Tibial nerve (tissue), 4 donors: ENCODE measurements at regions not wholly inside any gene's neighbourhood (a gene's known extent, or its start where the extent isn't known, plus 50 kb on each side); places are given as distances from the start of the nearest gene placed in this dataset.
A peak's percentile ranks its signal among the peaks of the same experiment; 100 is the strongest.

ENCODE experiments used
- DNase-seq, 2 donors: peaks; one replicate each; pipeline ENCODE4 v3.0.0-alpha.2; 2019; ENCODE audit warnings: low spot score in 2 of 2
- H3K27ac ChIP-seq, 4 donors: fragments of 200-600 bp; sonication (generic) in 3 of 4; one replicate each; pipeline ENCODE4 v1.5.1; 2017 to 2019; ENCODE audit warnings: mild to moderate bottlenecking in 1 of 4
- H3K27me3 ChIP-seq, 2 donors: fragments of 200-600 bp; sonication (generic) in 1 of 2; one replicate each; pipeline versions ENCODE4 v1.5.1 to v1.6.0; 2017 to 2019
- H3K36me3 ChIP-seq, 3 donors: fragments of 200-600 bp; sonication (generic); one replicate each; pipeline ENCODE4 v1.5.1; 2018 to 2019
- H3K4me1 ChIP-seq, 4 donors: fragments of 200-600 bp; sonication (generic) in 3 of 4; one replicate each; pipeline ENCODE4 v1.5.1; 2017 to 2019
- H3K4me3 ChIP-seq, 4 donors: fragments of 200-600 bp; sonication (generic) in 3 of 4; one replicate each; pipeline ENCODE4 v1.5.1; 2017 to 2019; ENCODE audit warnings: mild to moderate bottlenecking in 1 of 4, moderate library complexity in 1 of 4
- H3K9me3 ChIP-seq, 4 donors: fragments of 200-600 bp; sonication (generic) in 3 of 4; one replicate each; pipeline ENCODE4 v1.5.1; 2017 to 2019
- CTCF ChIP-seq, 5 experiments: fragments of 200-600 bp in 3 of 5; fragments of 450-650 bp in 2 of 5; sonication (generic) in 3 of 5; IDR thresholded peaks; one replicate each; pipeline ENCODE4 v1.5.1; 2016 to 2019; ENCODE audit warnings: antibody characterized with exemption in 5 of 5, mild to moderate bottlenecking in 3 of 5, moderate library complexity in 2 of 5
- EP300 ChIP-seq, 2 donors: sonication (generic); formaldehyde crosslinking; IDR thresholded peaks; one replicate each; pipeline ENCODE4 v1.6.1; 2017; ENCODE audit warnings: antibody characterized with exemption in 2 of 2, mild to moderate bottlenecking in 1 of 2
- POLR2A ChIP-seq, 2 donors: fragments of 450-650 bp; IDR thresholded peaks; one replicate each; pipeline ENCODE4 v1.6.1; 2017; ENCODE audit warnings: antibody characterized with exemption in 2 of 2, mild to moderate bottlenecking in 2 of 2, moderate library complexity in 2 of 2
- WGBS, 2 donors: methylation state at CpG; one replicate each; pipeline ENCODE4 v1.1.5; 2018; 5-methylcytosine and 5-hydroxymethylcytosine counted together

- Histone ChIP-seq H3K36me3 (no peaks in the 10 kb centered on the region), H3K27ac (no peak overlapping the region), H3K4me1 (no peaks in the 10 kb centered on the region), H3K27me3 (peaks cover 0 to 8% of the 10 kb centered on the region in 2 donors), H3K9me3 (no peaks in the 10 kb centered on the region), H3K4me3 (no peak overlapping the region)
- TF ChIP-seq EP300 (IDR thresholded peaks at IDR 0.05) (no peak), CTCF (IDR thresholded peaks at IDR 0.05) (no peak), POLR2A (IDR thresholded peaks at IDR 0.05) (no peak)
- WGBS, 2 donors, result 81 to 82% methylated on average over 8 of the region's 8 CpGs
- no peak for DNase-seq
Measured at GRCh38 chr2:198322275-198322674, 517.9 kb downstream of the PLCL1 start.

GRCh38 chr2:198321522-198322088 is 517.2 kb downstream of the PLCL1 start:
- no peaks in the 10 kb centered on the region for H3K4me1 ChIP-seq
- no peak overlapping the region for H3K4me3 ChIP-seq
- H3K27ac ChIP-seq, result no peak overlapping the region
- peaks cover 0 to 8% of the 10 kb centered on the region in 2 donors for H3K27me3 ChIP-seq
- H3K36me3 ChIP-seq, result no peaks in the 10 kb centered on the region
- TF ChIP-seq POLR2A (IDR thresholded peaks at IDR 0.05) (no peak), CTCF (IDR thresholded peaks at IDR 0.05) (no peak), EP300 (IDR thresholded peaks at IDR 0.05) (no peak)
- DNase-seq, result no peak
- WGBS, 2 donors, result 75 to 79% methylated on average over 4 of the region's 4 CpGs
- no peaks in the 10 kb centered on the region for H3K9me3 ChIP-seq

GRCh38 chr2:198316852-198317396 is 512.5 kb downstream of the PLCL1 start:
- Histone ChIP-seq H3K36me3 (no peaks in the 10 kb centered on the region), H3K9me3 (no peaks in the 10 kb centered on the region), H3K4me3 (no peak overlapping the region), H3K27ac (no peak overlapping the region), H3K4me1 (no peaks in the 10 kb centered on the region), H3K27me3 (peaks cover 0 to 8% of the 10 kb centered on the region in 2 donors)
- no peak for TF ChIP-seq POLR2A (IDR thresholded peaks at IDR 0.05)
- TF ChIP-seq CTCF (IDR thresholded peaks at IDR 0.05), result no peak
- TF ChIP-seq EP300 (IDR thresholded peaks at IDR 0.05), result no peak
- no peak for DNase-seq
- WGBS, 2 donors, result 69 to 79% methylated on average over 7 of the region's 7 CpGs

- WGBS, 2 donors, result 74 to 78% methylated on average over 4 of the region's 4 CpGs
- Histone ChIP-seq H3K27me3 (peaks cover 0 to 8% of the 10 kb centered on the region in 2 donors), H3K4me3 (no peak overlapping the region), H3K36me3 (no peaks in the 10 kb centered on the region), H3K27ac (no peak overlapping the region), H3K9me3 (no peaks in the 10 kb centered on the region), H3K4me1 (no peaks in the 10 kb centered on the region)
- no peak for TF ChIP-seq CTCF (IDR thresholded peaks at IDR 0.05)
- TF ChIP-seq EP300 (IDR thresholded peaks at IDR 0.05), result no peak
- no peak for TF ChIP-seq POLR2A (IDR thresholded peaks at IDR 0.05)
- no peak for DNase-seq
Measured at GRCh38 chr2:198315791-198316630, 511.6 kb downstream of the PLCL1 start.

- H3K27me3 ChIP-seq, result peaks cover 0 to 4% of the 10 kb centered on the region in 2 donors
- no peak overlapping the region for H3K4me3 ChIP-seq
- TF ChIP-seq EP300 (IDR thresholded peaks at IDR 0.05), result no peak
- peak; percentile 39 to 60 (median 47) for TF ChIP-seq CTCF (IDR thresholded peaks at IDR 0.05)
- DNase-seq, result peak in 1 of 2 donors; percentile 12
- H3K4me1 ChIP-seq, result no peaks in the 10 kb centered on the region
- H3K27ac ChIP-seq, result no peak overlapping the region
- 4 to 7% methylated on average over 8 of the region's 8 CpGs for WGBS, 2 donors
- H3K36me3 ChIP-seq, result no peaks in the 10 kb centered on the region
- no peaks in the 10 kb centered on the region for H3K9me3 ChIP-seq
Measured at GRCh38 chr2:198314559-198315153, 510.3 kb downstream of the PLCL1 start.
